AML-193 (cell line): ENCODE measurements at regions not wholly inside any gene's neighbourhood (a gene's known extent, or its start where the extent isn't known, plus 50 kb on each side); places are given as distances from the start of the nearest gene placed in this dataset.

Experiments used
- DNase-seq, 2 experiments: peaks; one replicate each; lab custom pipeline; 2025; lab: John Stamatoyannopoulos, UW

DNA sequence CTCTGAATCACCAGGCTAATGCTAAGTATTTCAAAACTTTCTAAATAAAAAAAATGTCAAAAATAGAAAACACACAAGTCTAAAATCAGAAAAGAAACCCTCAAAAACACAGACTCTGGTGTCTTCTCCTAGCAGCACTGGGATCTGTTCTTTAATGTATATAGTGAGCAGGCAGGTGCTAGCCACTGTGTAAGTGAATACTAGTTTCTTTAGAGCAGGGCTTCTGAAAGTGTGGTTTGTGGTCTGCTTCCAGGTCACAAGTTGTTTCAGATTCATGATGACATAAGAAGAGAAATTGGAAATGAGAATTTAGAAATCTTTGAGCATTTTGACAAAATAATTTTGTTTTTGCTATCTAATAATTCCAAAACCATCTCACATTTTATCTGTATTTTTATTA, 763.1 kb downstream of the USP25 start:
- DNase-seq, result no peak

GRCh38 chr21:16496609-16497008, 766.8 kb downstream of the USP25 start:
- DNase-seq, result no peak

DNA sequence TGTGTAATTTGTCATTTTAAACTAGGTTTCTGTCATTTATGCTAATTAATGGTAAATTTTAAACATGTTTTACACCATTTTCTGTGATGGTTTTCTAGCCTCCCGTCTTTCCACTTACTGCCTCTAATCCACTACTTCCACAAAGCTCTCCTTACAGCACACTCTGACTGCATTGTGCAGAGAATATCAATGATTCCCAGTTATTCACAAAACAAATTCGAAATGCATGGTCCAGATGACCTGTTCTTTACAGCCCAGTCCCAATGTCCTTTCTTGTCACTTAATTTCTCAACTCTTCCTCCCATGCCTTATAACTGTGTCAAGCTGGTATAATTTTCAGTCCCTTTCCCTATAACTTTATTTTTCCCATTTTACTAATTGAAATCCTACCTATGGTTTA, 770.5 kb downstream of the USP25 start:
- DNase-seq, result no peak

GRCh38 chr21:16502273-16502672, 772.5 kb downstream of the USP25 start:
- DNase-seq, result no peak

DNA sequence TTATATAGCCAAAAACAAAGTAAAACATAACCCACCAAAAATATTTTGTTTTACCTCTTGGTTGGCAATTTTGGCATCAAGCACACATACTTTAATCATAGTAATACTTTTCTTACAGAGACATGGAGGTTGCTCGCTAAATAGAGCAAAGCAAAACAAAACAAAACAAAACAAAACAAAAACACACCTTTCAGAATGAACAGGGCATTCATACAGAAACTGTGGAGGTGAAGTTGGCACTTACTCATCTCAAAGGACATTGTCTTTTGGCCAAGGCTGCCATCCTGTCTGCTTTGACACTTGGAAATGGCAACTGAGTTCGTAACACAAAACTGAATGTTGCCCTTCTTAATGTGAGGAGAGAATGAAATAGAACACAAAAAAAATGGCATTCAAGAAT, 773.1 kb downstream of the USP25 start:
- no peak for DNase-seq

DNA sequence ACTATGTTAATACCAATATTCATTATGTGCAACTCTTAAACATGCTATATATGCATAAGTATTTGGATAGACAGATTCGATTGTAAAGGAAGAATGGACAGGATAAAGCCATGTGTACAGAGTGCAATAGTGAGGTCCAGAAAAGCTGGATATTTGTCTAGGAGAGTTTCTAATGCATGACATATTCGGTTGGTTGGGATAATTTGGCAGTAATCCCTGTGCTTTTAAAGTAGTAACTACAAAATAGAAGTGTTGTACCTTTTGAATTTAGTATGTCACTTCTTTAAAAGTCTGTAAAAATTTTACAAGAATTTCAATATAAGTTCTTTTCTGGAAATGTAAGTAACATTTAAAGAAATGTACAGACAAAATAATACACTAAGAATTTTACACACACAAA, 774.5 kb downstream of the USP25 start:
- no peak for DNase-seq

- no peak for DNase-seq
Measured at GRCh38 chr21:16504766-16505165, 775.0 kb downstream of the USP25 start.

DNA sequence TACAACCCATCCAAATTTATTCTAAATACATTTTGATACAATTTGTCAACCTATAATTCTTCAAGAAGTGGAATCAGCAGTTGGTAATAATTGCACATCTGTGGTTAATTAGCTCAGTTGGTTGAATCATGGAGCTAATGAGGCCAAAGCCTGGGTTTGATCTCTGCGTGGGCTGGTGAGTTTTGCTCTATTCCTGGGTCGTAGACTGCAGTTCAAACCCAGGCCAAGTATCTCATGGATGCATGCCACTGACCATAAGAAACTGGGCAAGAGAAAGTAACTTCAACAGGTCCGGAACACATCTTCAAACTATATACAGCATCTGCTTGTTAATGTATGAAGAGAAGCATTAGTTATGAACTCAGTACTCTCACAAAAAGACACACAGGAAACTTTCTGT, 779.7 kb downstream of the USP25 start:
- no peak for DNase-seq

DNA sequence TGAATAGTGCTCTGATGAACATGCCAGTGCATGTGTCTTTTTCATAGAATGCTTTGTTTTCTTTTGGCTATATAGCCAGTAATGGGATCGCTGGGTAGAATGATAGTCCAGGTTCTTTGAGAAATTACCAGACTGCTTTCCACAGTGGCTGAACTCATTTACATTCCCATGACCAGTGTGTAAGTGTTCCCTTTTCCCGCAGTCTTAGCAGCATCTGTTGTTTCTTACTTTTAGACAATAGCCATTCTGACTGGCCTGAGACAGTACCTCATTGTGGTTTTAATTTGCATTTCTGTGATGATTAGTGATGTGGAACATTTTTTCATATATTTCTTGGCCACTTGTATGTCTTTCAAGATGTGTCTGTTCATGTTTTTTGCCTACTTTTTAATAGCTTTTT, 784.5 kb downstream of the USP25 start:
- no peak for DNase-seq

DNA sequence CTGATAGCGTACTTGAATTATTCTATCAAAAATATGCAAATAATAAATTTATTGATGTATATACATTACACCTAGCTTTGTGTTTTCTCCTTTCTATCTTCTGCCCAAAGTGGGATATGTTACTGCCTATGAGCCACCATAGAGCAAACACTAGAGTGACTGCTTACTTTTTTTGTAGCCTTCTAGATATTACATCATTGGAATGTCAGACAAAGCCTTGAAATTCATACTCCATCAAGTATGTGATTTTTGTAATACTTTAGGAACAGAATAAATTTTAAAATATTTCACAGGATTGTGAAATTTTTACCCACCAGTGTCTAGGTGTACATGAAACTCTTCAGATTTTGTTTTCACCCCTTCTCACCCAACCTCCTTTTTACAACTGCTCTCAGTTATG, 787.6 kb downstream of the USP25 start:
- DNase-seq, result no peak

DNA sequence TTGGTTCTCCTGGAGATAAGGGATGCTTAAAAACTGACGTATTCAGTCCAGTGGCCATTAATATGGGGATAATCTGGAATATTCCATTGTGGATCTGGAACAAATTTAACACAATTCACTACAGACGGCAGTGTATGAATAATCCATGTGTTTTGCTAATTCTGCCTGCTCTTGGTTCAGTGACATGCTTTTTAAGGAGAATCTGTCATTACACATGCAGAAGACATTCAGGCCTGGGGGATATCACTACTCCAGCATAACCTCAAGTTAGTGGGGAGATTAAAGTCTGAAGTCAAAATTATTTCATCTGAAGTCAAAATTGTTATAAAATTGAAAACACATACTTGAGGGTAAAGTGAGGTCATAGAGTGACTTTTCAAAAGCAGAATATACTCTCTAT, 789.3 kb downstream of the USP25 start:
- no peak for DNase-seq

GRCh38 chr21:16519644-16520043, 789.9 kb downstream of the USP25 start:
- no peak for DNase-seq

GRCh38 chr21:16522548-16522947, 792.8 kb downstream of the USP25 start:
- no peak for DNase-seq

DNA sequence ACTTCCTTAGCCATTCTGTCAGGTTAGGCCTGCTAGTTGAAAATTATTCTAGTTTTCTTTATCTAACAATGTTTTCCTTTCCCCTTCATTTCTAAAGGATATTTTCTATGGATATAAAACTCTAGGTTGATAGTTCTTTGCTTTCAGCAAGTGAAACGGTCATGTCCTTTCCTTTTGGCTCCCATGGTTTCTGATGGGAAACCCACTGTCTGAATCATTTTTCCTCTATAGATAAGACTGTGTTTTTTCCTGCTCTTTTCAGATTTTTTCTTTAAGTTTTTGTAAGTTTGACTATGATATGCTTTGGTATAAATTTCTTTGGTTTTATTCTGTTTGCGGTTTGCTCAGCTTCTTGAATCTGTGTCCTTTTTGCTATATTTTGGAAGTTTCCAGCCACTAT, 800.9 kb downstream of the USP25 start:
- no peak for DNase-seq

GRCh38 chr21:16532840-16533239, 803.1 kb downstream of the USP25 start:
- no peak for DNase-seq

DNA sequence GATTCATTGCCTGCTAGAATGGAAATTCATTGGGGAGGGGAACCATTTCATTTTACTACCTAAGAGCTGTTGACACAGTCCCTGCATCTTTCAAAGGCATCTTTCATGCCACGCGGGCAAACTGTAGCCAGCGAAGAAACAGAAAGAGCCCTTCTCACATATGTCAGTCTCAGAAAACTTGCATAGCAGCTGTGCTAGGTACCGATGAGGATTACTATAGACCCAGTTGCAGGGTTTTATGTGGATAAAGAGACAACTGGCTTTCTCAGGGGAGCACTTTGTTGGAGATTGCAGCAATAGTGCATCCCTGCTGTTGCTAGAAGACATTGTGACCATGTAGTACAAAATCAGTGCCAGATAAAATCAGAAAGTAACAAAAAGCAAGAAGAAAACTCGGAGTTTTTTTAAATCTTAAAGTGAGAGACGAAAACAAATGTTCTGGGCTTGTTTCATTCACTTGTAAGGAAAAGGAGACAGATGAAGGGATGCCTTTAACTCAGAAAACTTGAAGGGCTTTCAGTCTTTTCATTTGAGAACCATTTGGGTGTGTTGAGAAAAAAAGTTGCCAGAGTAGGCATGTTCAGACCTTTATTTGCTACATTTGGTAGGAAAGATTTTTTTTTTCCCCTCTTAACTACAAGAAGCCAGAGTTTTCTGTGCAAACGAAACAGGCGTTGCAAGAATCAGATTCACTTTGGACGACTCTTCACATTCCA, 804.1 kb downstream of the USP25 start:
- no peak for DNase-seq

GRCh38 chr21:16534408-16535101, 804.8 kb downstream of the USP25 start:
- no peak for DNase-seq

- DNase-seq, result no peak
Measured at GRCh38 chr21:16535102-16535422, 805.3 kb downstream of the USP25 start.

- no peak for DNase-seq
Measured at GRCh38 chr21:16535626-16536025, 805.8 kb downstream of the USP25 start.

DNA sequence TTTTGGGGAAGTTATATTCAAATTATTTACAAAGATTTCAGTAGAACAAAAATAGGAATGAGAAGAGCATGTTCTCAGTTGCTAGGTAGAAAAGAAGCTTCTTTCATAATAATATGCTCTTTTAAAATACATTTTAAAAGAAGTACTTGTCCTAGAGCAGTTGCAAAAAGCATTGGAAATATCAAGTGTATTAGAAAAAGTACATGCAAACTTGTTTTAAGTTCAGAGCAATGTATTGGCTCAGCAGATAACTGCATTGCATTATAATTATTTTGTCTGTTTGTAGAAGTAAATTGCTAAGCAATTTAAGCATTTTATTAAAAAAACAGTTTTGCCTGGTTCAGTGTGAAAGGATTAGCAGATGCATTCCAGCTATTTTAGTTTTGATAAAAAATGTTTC, 806.4 kb downstream of the USP25 start:
- no peak for DNase-seq

DNA sequence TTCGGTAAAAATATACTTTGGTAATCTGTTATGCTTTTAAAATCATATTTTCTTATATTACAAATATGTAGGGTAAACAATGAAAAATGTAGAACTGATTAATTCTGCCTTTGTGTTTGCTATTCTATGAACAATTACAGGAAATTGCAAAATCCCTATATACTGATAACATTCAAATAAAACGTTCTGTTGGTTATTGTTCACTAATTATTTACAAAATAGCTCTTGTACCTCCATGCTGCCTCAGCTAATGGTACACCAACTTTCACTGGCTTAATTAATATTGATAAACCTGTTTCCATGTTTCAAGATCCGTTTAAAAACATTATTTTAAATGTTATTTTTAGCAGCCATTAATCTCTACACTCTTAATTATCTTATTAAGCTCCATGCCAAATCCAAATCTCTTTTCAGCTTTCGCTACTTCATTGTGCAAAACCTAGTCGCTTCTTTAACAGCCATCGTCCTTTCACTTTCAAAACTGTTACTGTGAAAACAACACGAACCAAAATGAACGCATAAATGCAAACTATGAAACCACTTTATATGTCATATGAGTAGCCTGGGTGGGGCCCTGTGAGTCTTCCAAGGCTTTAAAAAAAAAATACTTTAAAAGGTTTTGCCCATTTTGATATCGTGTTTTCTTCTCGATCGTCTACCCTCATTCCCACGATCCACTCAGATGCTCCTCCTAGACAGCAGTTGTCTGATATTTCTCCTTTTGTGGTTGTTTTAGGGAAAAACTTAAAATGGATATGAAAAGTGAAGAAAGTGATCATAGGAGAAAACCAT, 807.1 kb downstream of the USP25 start:
- no peak for DNase-seq

DNA sequence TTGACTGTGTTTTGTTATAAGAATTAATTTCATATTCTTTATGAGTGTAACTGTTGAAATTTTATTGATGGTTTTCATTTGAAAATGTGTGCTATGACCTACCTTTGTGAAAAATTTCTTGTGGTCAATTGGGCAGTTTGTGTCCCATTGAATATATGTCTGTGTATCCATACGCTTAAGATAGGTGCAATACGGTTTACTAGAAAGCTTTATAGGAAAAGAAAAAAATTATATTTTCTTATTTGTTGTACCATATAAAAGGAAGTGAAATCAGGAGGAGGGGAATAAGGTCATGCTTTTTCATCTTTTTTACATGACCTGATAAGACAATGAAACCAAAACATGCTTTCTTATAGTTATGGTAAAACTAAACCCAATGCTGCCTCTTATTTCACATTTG, 807.7 kb downstream of the USP25 start:
- no peak for DNase-seq

GRCh38 chr21:16538405-16538804, 808.6 kb downstream of the USP25 start:
- no peak for DNase-seq
